HG03095 (cell line): ENCODE measurements at regions not wholly inside any gene's neighbourhood (a gene's known extent, or its start where the extent isn't known, plus 50 kb on each side); places are given as distances from the start of the nearest gene placed in this dataset.
"Not testable (repeated sequence)": the region's sequence is repeated elsewhere in the genome, so short reads cannot be mapped to it uniquely, and the experiment has no call there.

Source experiments
- ATAC-seq: cut with Tn5 transposase; IDR thresholded peaks from one replicate; pipeline ENCODE4 v1.9.1; 2021; ENCODE audit warnings: moderate library complexity; ENCODE audit not compliant: unreplicated experiment

DNA sequence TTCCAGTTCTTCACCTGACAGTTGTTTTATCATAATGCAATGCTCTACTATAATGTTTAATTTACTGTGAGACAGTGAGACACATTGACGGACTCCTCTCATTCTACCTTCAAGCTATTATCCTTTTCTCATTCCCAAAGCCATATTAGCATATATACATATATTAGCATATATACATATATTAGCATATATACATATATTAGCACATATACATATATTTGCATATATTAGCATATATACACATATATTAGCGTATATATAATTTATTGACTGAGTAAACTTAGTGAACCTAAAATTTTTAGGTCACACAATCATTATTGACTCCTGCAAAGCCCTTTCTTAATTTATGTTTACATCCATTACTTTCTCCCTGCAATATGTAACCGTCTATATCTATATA is 555.0 kb upstream of the ADGRB3 start:
- ATAC-seq = no peak

DNA sequence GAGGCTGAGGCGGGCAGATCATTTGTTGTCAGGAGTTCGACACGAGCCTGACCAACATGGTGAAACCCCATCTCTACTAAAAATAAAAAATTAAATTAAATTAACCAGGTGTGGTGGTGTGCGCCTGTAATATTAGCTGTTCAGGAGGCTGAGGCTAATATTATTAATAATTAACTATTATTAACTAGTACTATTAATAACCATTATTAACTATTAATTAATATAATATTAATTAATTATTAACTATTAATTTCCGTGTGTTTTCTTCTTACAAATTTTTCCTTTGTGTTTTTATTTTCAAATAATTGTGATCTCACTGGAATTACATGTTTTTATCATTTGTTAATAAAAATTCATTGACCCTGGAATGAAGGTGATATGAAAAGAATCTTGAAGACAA is 557.4 kb upstream of the ADGRB3 start:
- no peak for ATAC-seq

GRCh38 chr6:68071740-68072139 is 563.3 kb upstream of the ADGRB3 start:
- ATAC-seq = no peak

DNA sequence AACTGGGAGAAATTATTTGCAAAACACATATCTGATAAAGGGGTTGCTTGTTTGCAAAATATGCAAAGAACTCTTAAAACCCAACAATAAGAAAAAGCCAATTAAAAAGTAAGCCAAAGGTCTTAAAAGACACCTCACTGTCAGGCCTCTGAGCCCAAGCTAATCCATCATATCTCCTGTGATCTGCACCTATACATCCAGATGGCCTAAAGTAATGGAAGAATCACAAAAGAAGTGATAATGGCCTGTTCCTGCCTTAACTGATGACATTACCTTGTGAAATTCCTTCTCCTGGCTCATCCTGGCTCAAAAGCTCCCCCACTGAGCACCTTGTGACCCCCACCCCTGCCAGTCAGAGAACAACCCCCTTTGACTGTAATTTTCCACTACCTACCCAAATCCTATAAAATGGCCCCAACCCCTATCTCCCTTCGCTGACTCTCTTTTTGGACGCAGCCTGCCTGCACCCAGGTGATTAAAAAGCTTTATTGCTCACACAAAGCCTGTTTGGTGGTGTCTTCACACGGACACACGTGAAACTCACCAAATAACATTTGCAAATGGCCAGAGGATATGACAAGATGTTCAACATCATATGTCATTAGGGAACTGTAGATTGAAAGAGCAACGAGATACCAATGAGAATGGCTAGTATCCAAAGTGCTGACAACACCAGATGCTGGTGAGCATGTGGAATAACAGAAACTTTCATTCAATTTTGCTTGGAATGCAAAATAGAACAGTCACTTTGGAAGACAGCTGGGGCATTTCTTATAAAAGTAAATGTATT is 565.0 kb upstream of the ADGRB3 start:
- no peak for ATAC-seq

DNA sequence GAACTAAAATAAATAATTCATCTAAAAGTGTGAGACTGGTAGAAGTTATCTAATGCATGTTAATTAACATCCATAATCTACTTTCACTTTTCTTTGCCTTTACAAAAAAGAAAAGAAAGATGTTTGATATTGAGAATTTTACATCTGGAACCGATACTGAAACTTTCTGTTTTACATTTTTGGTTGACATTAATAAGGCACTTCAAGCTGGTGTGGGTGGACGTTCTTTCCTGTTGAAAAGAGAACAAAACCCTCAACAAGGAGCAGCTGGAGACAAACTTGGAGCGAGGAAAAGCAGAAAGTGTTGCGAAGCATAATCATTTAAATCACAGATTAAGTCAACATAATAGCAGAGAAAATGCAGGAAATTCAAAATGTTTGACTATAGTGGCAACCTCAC is 575.2 kb upstream of the ADGRB3 start:
- no peak for ATAC-seq

DNA sequence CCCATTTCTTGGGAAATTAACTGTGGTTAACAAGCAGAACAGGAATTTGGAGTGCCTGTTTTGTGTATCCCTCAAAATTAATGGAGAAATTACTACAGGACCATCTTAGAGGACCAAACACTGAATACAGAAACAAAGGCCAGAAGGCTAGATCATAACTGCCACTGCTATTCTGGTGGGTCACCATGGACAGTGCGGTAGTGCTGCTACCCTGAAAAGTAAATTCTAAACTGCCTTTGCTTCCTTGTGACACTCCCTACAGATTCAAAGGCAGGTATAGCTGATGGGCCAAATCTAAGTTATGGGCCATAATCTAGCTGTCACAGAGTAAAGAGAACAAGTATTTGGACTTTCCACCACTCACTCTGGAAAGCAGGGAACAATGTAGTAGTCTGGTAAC is 575.8 kb upstream of the ADGRB3 start:
- ATAC-seq = no peak

GRCh38 chr6:68056596-68056995 is 578.5 kb upstream of the ADGRB3 start:
- not testable (repeated sequence) for ATAC-seq

DNA sequence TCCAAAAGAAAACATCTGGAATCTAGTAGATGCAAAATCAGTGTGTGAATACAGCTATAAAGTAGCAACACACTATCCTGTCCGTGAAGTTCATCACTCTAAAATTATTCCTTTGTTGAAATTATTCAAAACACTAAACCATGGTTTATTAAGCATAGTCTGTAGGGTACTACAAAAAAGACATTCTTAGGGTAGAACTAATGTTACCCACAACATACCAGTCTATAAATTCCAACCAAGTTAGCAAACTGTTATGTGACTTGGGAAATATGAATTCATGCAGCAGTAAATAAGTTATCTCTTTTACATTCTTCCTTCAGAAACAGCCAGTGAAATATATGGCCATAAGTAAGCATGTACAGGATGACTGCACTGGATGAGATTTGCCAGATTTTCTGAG is 580.3 kb upstream of the ADGRB3 start:
- no peak for ATAC-seq

GRCh38 chr6:68053805-68054373 is 581.2 kb upstream of the ADGRB3 start:
- no peak for ATAC-seq

DNA sequence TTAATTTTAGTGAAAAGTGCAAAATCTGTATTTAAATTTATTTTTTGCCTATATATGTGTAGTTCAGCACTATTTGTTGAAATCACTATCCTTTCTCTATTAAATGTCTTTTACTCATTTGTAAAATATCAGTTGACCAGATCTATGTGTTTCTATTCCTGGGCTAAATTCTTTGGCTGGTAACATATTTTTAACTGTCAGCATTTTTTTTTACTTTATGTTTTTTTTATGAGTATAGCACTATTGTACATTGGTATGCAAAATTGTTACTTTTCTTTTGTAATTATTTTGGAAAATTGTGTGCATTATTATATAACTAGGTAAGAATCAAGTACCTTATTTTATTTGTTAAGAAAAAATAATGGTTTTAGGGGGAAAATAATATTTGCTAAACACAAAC is 582.8 kb upstream of the ADGRB3 start:
- no peak for ATAC-seq

GRCh38 chr6:68049562-68049961 is 585.5 kb upstream of the ADGRB3 start:
- no peak for ATAC-seq

DNA sequence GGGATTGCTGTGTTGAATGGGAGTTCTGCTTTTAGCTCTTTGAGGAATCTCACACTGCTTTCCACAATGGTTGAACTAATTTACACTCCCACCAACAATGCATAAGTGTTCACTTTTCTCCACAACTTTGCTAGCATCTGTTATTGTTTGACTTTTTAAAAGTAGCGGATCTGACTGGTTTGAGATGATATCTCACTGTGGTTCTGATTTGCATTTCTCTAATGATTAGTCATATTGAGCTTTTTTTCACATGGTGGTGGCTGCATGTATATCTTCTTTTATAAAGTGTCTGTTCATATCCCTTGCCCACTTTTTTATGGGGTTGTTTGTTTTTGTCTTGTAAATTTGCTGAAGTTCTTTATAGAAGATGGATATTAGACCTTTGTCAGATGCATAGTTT is 588.3 kb upstream of the ADGRB3 start:
- ATAC-seq = no peak

DNA sequence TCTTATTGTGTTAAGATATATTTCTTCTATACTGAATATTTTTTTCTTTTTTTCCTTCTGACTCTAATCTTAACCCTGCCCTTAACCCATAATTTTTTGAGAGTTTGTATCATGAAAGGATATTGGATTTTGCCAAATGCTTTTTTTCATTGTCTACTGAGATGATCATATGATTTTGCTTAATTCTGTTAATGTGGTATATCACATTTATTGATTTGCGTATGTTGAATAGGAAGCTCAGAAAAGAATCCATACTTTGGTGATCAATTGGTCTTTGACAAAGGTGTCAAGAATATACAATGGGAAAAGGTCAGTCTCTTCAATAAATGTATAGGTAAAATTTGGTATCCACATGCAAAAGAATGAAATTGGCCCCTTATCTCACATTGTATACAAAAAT is 588.8 kb upstream of the ADGRB3 start:
- ATAC-seq = no peak

DNA sequence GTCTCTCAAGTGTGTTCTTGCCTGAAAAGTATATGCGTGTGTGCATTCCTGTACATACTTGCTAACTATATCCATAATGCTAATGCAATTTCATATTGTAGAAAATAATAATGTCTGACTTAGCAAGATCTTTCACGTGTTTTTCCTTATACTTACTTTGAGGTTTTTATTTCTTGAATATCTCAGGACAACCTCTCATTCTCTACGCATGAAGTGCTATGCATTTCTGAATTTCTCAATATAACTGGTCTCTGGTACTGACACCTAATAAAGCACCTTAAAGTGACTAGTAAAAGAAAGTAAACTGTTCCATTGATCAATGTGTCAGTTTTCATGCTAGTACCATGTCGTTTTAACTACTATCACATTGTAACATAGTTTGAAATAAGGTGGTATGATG is 589.9 kb upstream of the ADGRB3 start:
- no peak for ATAC-seq

- ATAC-seq = no peak
Measured at GRCh38 chr6:68044264-68044663, 590.8 kb upstream of the ADGRB3 start.

GRCh38 chr6:68043122-68043398 is 592.0 kb upstream of the ADGRB3 start:
- ATAC-seq = no peak

GRCh38 chr6:68042339-68043121 is 592.6 kb upstream of the ADGRB3 start:
- no peak for ATAC-seq

DNA sequence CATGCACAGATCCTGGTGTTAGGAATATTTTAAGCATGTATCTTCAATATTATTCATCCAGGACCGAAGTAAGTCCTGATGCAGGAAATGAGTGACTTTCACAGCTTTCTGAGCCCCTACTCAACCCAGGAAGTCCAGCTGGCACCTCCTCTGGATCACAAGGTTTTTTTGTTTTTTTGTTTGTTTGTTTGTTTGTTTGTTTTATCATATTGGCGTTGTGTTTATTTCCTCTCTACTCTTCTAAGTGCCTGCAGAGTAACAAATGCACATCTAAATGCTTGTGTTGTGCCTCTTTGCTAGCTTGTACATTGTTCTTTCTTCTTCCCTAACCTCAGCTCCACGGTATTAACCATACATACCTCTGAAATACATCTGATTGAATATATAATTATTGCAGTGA is 594.3 kb upstream of the ADGRB3 start:
- no peak for ATAC-seq

GRCh38 chr6:68040312-68040778 is 594.7 kb upstream of the ADGRB3 start:
- no peak for ATAC-seq

DNA sequence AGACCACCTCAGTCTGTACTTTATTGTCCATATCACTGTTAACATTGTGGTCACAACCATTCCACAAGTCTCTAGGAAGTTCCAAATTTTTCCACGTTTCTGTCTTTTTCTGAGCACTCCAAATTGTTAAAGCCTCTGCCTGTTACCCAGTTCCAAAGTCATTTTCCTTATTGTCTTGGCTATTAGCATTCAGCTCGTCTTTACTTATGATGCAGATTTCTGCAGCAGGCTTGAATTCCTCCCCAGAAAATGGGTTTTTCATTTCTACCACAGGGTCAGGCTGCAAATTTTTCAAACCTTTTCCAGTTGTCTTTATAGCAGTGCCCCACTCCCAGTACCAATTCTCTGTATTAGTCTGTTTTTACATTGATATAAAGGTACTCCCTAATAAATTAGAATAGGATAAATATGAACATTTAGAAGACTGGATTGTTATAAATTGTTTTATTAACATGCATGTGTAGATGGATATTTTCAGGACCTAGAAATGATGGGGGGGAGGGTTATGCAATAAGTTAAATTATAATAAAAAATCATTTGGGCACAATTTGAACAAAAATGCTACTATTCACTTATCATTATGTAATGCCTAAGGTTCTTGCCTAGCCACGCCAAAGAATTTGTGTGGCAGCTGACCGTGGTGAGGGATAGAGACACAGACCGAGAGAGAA is 595.3 kb upstream of the ADGRB3 start:
- ATAC-seq = no peak

DNA sequence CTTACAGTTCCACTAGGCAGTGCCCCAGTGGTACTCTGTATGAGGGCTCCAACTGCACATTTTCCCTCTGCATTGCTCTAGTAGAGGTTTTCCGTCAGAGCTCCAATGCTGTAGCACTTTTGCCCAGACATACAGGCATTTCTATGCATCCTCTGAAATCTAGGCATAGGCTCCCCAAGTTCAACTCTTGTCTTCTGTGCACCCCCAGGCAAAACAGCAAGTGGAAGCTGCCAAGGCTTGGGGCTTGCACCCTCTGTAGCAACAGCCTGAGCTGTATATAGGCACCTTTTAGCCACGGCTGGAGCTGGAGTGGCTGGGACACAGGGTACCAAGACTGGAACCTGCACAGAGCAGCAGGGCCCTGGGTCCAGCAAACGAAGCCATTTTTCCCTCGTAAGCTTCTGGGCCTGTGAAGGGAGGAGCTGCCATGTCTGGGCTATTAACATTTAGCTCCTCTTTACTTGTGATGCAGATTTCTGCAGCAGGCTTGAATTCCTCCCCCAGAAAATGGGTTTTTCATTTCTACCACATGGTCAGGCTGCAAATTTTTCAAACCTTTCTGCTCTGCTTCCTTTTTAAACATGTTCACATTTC is 596.2 kb upstream of the ADGRB3 start:
- no peak for ATAC-seq
